ENCODE measurements at regions not wholly inside any gene's neighbourhood (a gene's known extent, or its start where the extent isn't known, plus 50 kb on each side); places are given as distances from the start of the nearest gene placed in this dataset.
"Not testable (repeated sequence)": the region's sequence is repeated elsewhere in the genome, so short reads cannot be mapped to it uniquely, and the experiment has no call there.

GRCh38 chr9:102164247-102164646 lies 425.8 kb upstream of the GRIN3A start:
- in situ Hi-C loops (cut with MboI; ENCODE audit: low sequenced_read_pairs, unreplicated experiment), result no loop called here
- no peak for TF ChIP-seq CTCF (IDR thresholded peaks at IDR 0.05; ENCODE audit: borderline replicate concordance, control extremely low read depth, extremely low read depth, insufficient read depth, missing control alignments)
- DNase-seq (ENCODE audit: low spot score), result no peak

GRCh38 chr9:102153081-102153480 lies 414.6 kb upstream of the GRIN3A start:
- in situ Hi-C loops (cut with MboI; ENCODE audit: low sequenced_read_pairs, unreplicated experiment); DNase-seq (ENCODE audit: low spot score): not testable (repeated sequence)

GRCh38 chr9:102135768-102136167 lies 397.3 kb upstream of the GRIN3A start:
- DNase-seq (ENCODE audit: low spot score), result no peak
- in situ Hi-C loops (cut with MboI; ENCODE audit: low sequenced_read_pairs, unreplicated experiment), result no loop called here
- TF ChIP-seq CTCF (IDR thresholded peaks at IDR 0.05; ENCODE audit: borderline replicate concordance, control extremely low read depth, extremely low read depth, insufficient read depth, missing control alignments), result no peak

GRCh38 chr9:102124465-102124864 lies 386.0 kb upstream of the GRIN3A start:
- in situ Hi-C loops (cut with MboI; ENCODE audit: low sequenced_read_pairs, unreplicated experiment), result no loop called here
- no peak for DNase-seq (ENCODE audit: low spot score)
- no peak for TF ChIP-seq CTCF (IDR thresholded peaks at IDR 0.05; ENCODE audit: borderline replicate concordance, control extremely low read depth, extremely low read depth, insufficient read depth, missing control alignments)

GRCh38 chr9:102114557-102114956 lies 376.1 kb upstream of the GRIN3A start:
- TF ChIP-seq CTCF (IDR thresholded peaks at IDR 0.05; ENCODE audit: borderline replicate concordance, control extremely low read depth, extremely low read depth, insufficient read depth, missing control alignments), result no peak
- in situ Hi-C loops (cut with MboI; ENCODE audit: low sequenced_read_pairs, unreplicated experiment), result no loop called here
- DNase-seq (ENCODE audit: low spot score), result no peak

GRCh38 chr9:102113191-102113590 lies 374.7 kb upstream of the GRIN3A start:
- TF ChIP-seq CTCF (IDR thresholded peaks at IDR 0.05; ENCODE audit: borderline replicate concordance, control extremely low read depth, extremely low read depth, insufficient read depth, missing control alignments), result no peak
- DNase-seq (ENCODE audit: low spot score), result no peak
- in situ Hi-C loops (cut with MboI; ENCODE audit: low sequenced_read_pairs, unreplicated experiment), result no loop called here

GRCh38 chr9:102106439-102106838 lies 368.0 kb upstream of the GRIN3A start:
- DNase-seq (ENCODE audit: low spot score), result no peak
- in situ Hi-C loops (cut with MboI; ENCODE audit: low sequenced_read_pairs, unreplicated experiment), result no loop called here
- TF ChIP-seq CTCF (IDR thresholded peaks at IDR 0.05; ENCODE audit: borderline replicate concordance, control extremely low read depth, extremely low read depth, insufficient read depth, missing control alignments), result no peak

All from GM13976 (cell line).